ENCODE measurements at regions not wholly inside any gene's neighbourhood (a gene's known extent, or its start where the extent isn't known, plus 50 kb on each side); places are given as distances from the start of the nearest gene placed in this dataset.

- Mint-ChIP-seq H3K9me3 (no peaks in the 10 kb centered on the region), H3K36me3 (ENCODE audit: low read depth) (no peaks in the 10 kb centered on the region), H3K4me3 (no peak overlapping the region), H3K27me3 (no peaks in the 10 kb centered on the region), H3K4me1 (no peaks in the 10 kb centered on the region), H3K27ac (no peak overlapping the region)
- intact Hi-C loops (cut with micrococcal nuclease), result no loop called here
- DNase-seq (no peak), ATAC-seq (ENCODE audit: low read depth) (no peak)
- POLR2A ChIA-PET, result no interaction called here
- CTCF ChIA-PET, result no interaction called here
- TF ChIP-seq CTCF (IDR thresholded peaks at IDR 0.05), result no peak
Observed at GRCh38 chr14:86515195-86515594, 985.3 kb downstream of the FLRT2 start.

- intact Hi-C loops (cut with micrococcal nuclease), result no loop called here
- no peak for DNase-seq
- CTCF ChIA-PET, result no interaction called here
- POLR2A ChIA-PET, result no interaction called here
- H3K9me3 Mint-ChIP-seq, result no peaks in the 10 kb centered on the region
- no peaks in the 10 kb centered on the region for H3K36me3 Mint-ChIP-seq (ENCODE audit: low read depth)
- ATAC-seq (ENCODE audit: low read depth), result no peak
- no peaks in the 10 kb centered on the region for H3K4me1 Mint-ChIP-seq
- no peak for TF ChIP-seq CTCF (IDR thresholded peaks at IDR 0.05)
- no peaks in the 10 kb centered on the region for H3K27me3 Mint-ChIP-seq
- no peak overlapping the region for H3K4me3 Mint-ChIP-seq
- H3K27ac Mint-ChIP-seq, result no peak overlapping the region
Observed at GRCh38 chr14:86513564-86513963, 983.6 kb downstream of the FLRT2 start.

GRCh38 chr14:86513056-86513455 lies 983.1 kb downstream of the FLRT2 start:
- intact Hi-C loops (cut with micrococcal nuclease), result no loop called here
- no peak for TF ChIP-seq CTCF (IDR thresholded peaks at IDR 0.05)
- POLR2A ChIA-PET, result no interaction called here
- Mint-ChIP-seq H3K36me3 (ENCODE audit: low read depth) (no peaks in the 10 kb centered on the region), H3K9me3 (no peaks in the 10 kb centered on the region), H3K4me1 (no peaks in the 10 kb centered on the region), H3K27ac (no peak overlapping the region), H3K4me3 (no peak overlapping the region), H3K27me3 (no peaks in the 10 kb centered on the region)
- CTCF ChIA-PET, result no interaction called here
- DNase-seq (no peak), ATAC-seq (ENCODE audit: low read depth) (no peak)

- H3K4me3 Mint-ChIP-seq, result no peak overlapping the region
- ChIA-PET POLR2A (no interaction called here), CTCF (no interaction called here)
- TF ChIP-seq CTCF (IDR thresholded peaks at IDR 0.05), result no peak
- H3K27me3 Mint-ChIP-seq, result no peaks in the 10 kb centered on the region
- no peaks in the 10 kb centered on the region for H3K4me1 Mint-ChIP-seq
- ATAC-seq (ENCODE audit: low read depth) (no peak), DNase-seq (no peak)
- no peaks in the 10 kb centered on the region for H3K9me3 Mint-ChIP-seq
- intact Hi-C loops (cut with micrococcal nuclease), result no loop called here
- no peak overlapping the region for H3K27ac Mint-ChIP-seq
- H3K36me3 Mint-ChIP-seq (ENCODE audit: low read depth), result no peaks in the 10 kb centered on the region
Observed at GRCh38 chr14:86510491-86510890, 980.5 kb downstream of the FLRT2 start.

- no peak for DNase-seq
- ChIA-PET CTCF (no interaction called here), POLR2A (no interaction called here)
- no peaks in the 10 kb centered on the region for H3K9me3 Mint-ChIP-seq
- H3K4me1 Mint-ChIP-seq, result no peaks in the 10 kb centered on the region
- no peak for TF ChIP-seq CTCF (IDR thresholded peaks at IDR 0.05)
- no peaks in the 10 kb centered on the region for H3K36me3 Mint-ChIP-seq (ENCODE audit: low read depth)
- H3K27me3 Mint-ChIP-seq, result no peaks in the 10 kb centered on the region
- intact Hi-C loops (cut with micrococcal nuclease), result no loop called here
- H3K27ac Mint-ChIP-seq, result no peak overlapping the region
- no peak for ATAC-seq (ENCODE audit: low read depth)
- no peak overlapping the region for H3K4me3 Mint-ChIP-seq
Observed at GRCh38 chr14:86505808-86506207, 975.9 kb downstream of the FLRT2 start.
